IMR-90 (cell line): ENCODE measurements at regions not wholly inside any gene's neighbourhood (a gene's known extent, or its start where the extent isn't known, plus 50 kb on each side); places are given as distances from the start of the nearest gene placed in this dataset.

Source experiments
- ATAC-seq: fragments of 200-7000 bp; cut with Tn5 transposase; 2 replicates; pipeline ENCODE4 v1.9.1; 2020; ENCODE audit warnings: low read depth, mild to moderate bottlenecking, moderate library complexity
- BruUV-seq: library from RNA; stranded (reverse); fragments of 400-500 nt; replicated peaks from 2 replicates; lab custom pipeline; 2021; lab: Mats Ljungman, UMichigan
- CTCF ChIA-PET: fragments of 300-600 bp; formaldehyde crosslinking; extraction: SDS; loops from one replicate; lab custom pipeline; 2021; ENCODE audit warnings: antibody characterized with exemption; lab: Yijun Ruan, JAX
- POLR2A ChIA-PET: fragments of 300-600 bp; sonication (Branson Sonifier 250); formaldehyde crosslinking; loops from one replicate; lab custom pipeline; 2022; ENCODE audit warnings: antibody characterized with exemption; ENCODE audit not compliant: unreplicated experiment; lab: Charles Lee
- DNase-seq: peaks from one replicate; pipeline ENCODE4 v3.0.0; 2013
- H2AFZ ChIP-seq: replicated peaks from 2 replicates; pipeline ENCODE3; 2013; ENCODE audit warnings: low read length, mild to moderate bottlenecking; ENCODE audit not compliant: poor library complexity
- H2AK5ac ChIP-seq: 2 replicates; pipeline ENCODE4 v1.6.1; 2013; ENCODE audit warnings: low read depth, low read length, inconsistent platforms
- H2AK9ac ChIP-seq: replicated peaks from 2 replicates; pipeline ENCODE3; 2013; ENCODE audit warnings: mild to moderate bottlenecking, low read depth, low read length, moderate library complexity; ENCODE audit not compliant: poor library complexity
- H2BK120ac ChIP-seq: 2 replicates; pipeline ENCODE4 v1.6.1; 2013; ENCODE audit warnings: low read depth, low read length, inconsistent platforms
- H2BK15ac ChIP-seq: 3 replicates; pipeline ENCODE4 v1.6.1; 2013; ENCODE audit warnings: low read depth, low read length, inconsistent platforms
- H2BK20ac ChIP-seq: 2 replicates; pipeline ENCODE4 v1.6.1; 2013; ENCODE audit warnings: low read depth, mild to moderate bottlenecking, inconsistent platforms, low read length, moderate library complexity
- H2BK5ac ChIP-seq: 2 replicates; pipeline ENCODE4 v1.6.1; 2013; ENCODE audit warnings: mild to moderate bottlenecking, low read depth, low read length, inconsistent platforms; ENCODE audit not compliant: poor library complexity, severe bottlenecking
- H3K14ac ChIP-seq: replicated peaks from 2 replicates; pipeline ENCODE4 v1.6.1; 2013; ENCODE audit warnings: low read depth, low read length, inconsistent platforms
- H3K18ac ChIP-seq: 2 replicates; pipeline ENCODE4 v1.6.1; 2013; ENCODE audit warnings: low read depth, low read length, control low read depth
- H3K23ac ChIP-seq: 2 replicates; pipeline ENCODE4 v1.6.1; 2013; ENCODE audit warnings: low read depth, low read length, inconsistent platforms
- H3K27ac ChIP-seq: 2 replicates; pipeline ENCODE4 v1.5.1; 2013; ENCODE audit warnings: mild to moderate bottlenecking, control low read depth, low read length; ENCODE audit not compliant: insufficient read depth
- H3K27me3 ChIP-seq: 2 replicates; pipeline ENCODE4 v1.6.1; 2013; ENCODE audit warnings: low read length; ENCODE audit not compliant: control insufficient read depth, insufficient read depth
- H3K36me3 ChIP-seq: 2 replicates; pipeline ENCODE4 v1.6.1; 2013; ENCODE audit warnings: low read length, mixed read lengths; ENCODE audit not compliant: control insufficient read depth, insufficient read depth
- H3K4ac ChIP-seq: 2 replicates; pipeline ENCODE4 v1.6.1; 2013; ENCODE audit warnings: low read depth, low read length, inconsistent platforms
- H3K4me1 ChIP-seq: 2 replicates; pipeline ENCODE4 v1.6.1; 2013; ENCODE audit warnings: low read length, mixed read lengths; ENCODE audit not compliant: control insufficient read depth, insufficient read depth
- H3K4me2 ChIP-seq: 2 replicates; pipeline ENCODE4 v1.6.1; 2013; ENCODE audit warnings: low read depth, mild to moderate bottlenecking, control low read depth, low read length, moderate library complexity
- H3K4me3 ChIP-seq: 2 replicates; pipeline ENCODE4 v1.5.1; 2013; ENCODE audit warnings: low read depth, mild to moderate bottlenecking, control low read depth, low read length, moderate library complexity; ENCODE audit not compliant: insufficient read depth
- H3K56ac ChIP-seq: 2 replicates; pipeline ENCODE4 v1.6.1; 2013; ENCODE audit warnings: low read length, inconsistent platforms; ENCODE audit not compliant: insufficient read depth; ENCODE audit errors: extremely low read depth
- H3K79me1 ChIP-seq, 2 experiments: 2 replicates each; pipeline ENCODE4 v1.6.1; 2013; ENCODE audit warnings: low read length in 2 of 2, inconsistent platforms in 1 of 2, low read depth in 1 of 2
- H3K9ac ChIP-seq: 2 replicates; pipeline ENCODE4 v1.6.1; 2013; ENCODE audit warnings: low read depth, low read length, control low read depth
- H3K9me1 ChIP-seq: 2 replicates; pipeline ENCODE4 v1.6.1; 2013; ENCODE audit warnings: low read length, inconsistent platforms; ENCODE audit not compliant: insufficient read depth
- H3K9me3 ChIP-seq: 2 replicates; pipeline ENCODE4 v1.6.1; 2013; ENCODE audit warnings: low read length; ENCODE audit not compliant: control insufficient read depth, insufficient read depth
- H4K20me1 ChIP-seq: 2 replicates; pipeline ENCODE4 v1.6.1; 2013; ENCODE audit warnings: low read length, inconsistent platforms; ENCODE audit not compliant: insufficient read depth
- H4K5ac ChIP-seq: 2 replicates; pipeline ENCODE4 v1.6.1; 2013; ENCODE audit warnings: mild to moderate bottlenecking, low read depth, low read length, control low read depth
- H4K8ac ChIP-seq, 2 experiments: 2 replicates each; pipeline ENCODE4 v1.6.1; 2013; ENCODE audit warnings: low read depth in 2 of 2, low read length in 2 of 2, control low read depth in 1 of 2, inconsistent platforms in 1 of 2
- H4K91ac ChIP-seq: 2 replicates; pipeline ENCODE4 v1.6.1; 2013; ENCODE audit warnings: low read depth, low read length, inconsistent platforms; ENCODE audit not compliant: insufficient read depth
- BHLHE40 ChIP-seq: fragments of 150-350 bp; IDR thresholded peaks from 2 replicates; pipeline ENCODE4 v1.6.1; 2016; ENCODE audit warnings: mild to moderate bottlenecking, low read depth, low read length
- CEBPB ChIP-seq: IDR thresholded peaks from 2 replicates; pipeline ENCODE4 v1.6.1; 2012; ENCODE audit warnings: low read depth, low read length, improper control_type of control experiment
- CHD1 ChIP-seq: IDR thresholded peaks from 2 replicates; pipeline ENCODE4 v1.6.1; 2012; ENCODE audit warnings: low read depth, low read length, improper control_type of control experiment
- FOS ChIP-seq: fragments of 150-350 bp; IDR thresholded peaks from 2 replicates; pipeline ENCODE4 v1.6.1; 2016; ENCODE audit warnings: low read depth, low read length
- MAFK ChIP-seq: IDR thresholded peaks from 2 replicates; pipeline ENCODE4 v1.6.1; 2012; ENCODE audit warnings: low read depth, low read length, improper control_type of control experiment
- MAZ ChIP-seq: IDR thresholded peaks from 2 replicates; pipeline ENCODE4 v1.6.1; 2012; ENCODE audit warnings: low read depth, mild to moderate bottlenecking, low read length, improper control_type of control experiment, moderate library complexity, borderline replicate concordance
- MXI1 ChIP-seq: IDR thresholded peaks from 2 replicates; pipeline ENCODE4 v1.6.1; 2012; ENCODE audit warnings: low read depth, mild to moderate bottlenecking, low read length, moderate library complexity, borderline replicate concordance
- NFE2L2 ChIP-seq: fragments of 150-350 bp; IDR thresholded peaks from 2 replicates; pipeline ENCODE4 v1.6.1; 2016; ENCODE audit warnings: low read depth, mild to moderate bottlenecking, low read length
- POLR2A ChIP-seq: IDR thresholded peaks from 2 replicates; pipeline ENCODE4 v1.6.1; 2012; ENCODE audit warnings: mild to moderate bottlenecking, low read depth, low read length
- RAD21 ChIP-seq: IDR thresholded peaks from 2 replicates; pipeline ENCODE4 v1.6.1; 2012; ENCODE audit warnings: low read length, improper control_type of control experiment
- RCOR1 ChIP-seq: IDR thresholded peaks from 2 replicates; pipeline ENCODE4 v1.6.1; 2012; ENCODE audit warnings: mild to moderate bottlenecking, low read length, improper control_type of control experiment; ENCODE audit not compliant: insufficient replicate concordance
- RFX5 ChIP-seq: IDR thresholded peaks from 2 replicates; pipeline ENCODE4 v1.8.0; 2012; ENCODE audit warnings: low read depth, mild to moderate bottlenecking, low read length, moderate library complexity
- SMC3 ChIP-seq: fragments of 150-350 bp; IDR thresholded peaks from 2 replicates; pipeline ENCODE4 v1.6.1; 2016; ENCODE audit warnings: low read depth, mild to moderate bottlenecking, antibody characterized with exemption, low read length, moderate library complexity
- whole genome bisulfite sequencing, 2 experiments: methylation state at CpG; one replicate each; pipeline versions ENCODE4 v1.1.5 to v1.1.7; 2013; ENCODE audit warnings: missing lambda C conversion rate in 2 of 2; ENCODE audit not compliant: insufficient read length in 1 of 2; ENCODE audit errors: extremely low coverage in 2 of 2; 5-methylcytosine and 5-hydroxymethylcytosine counted together
- dilution Hi-C: fragments of 300-500 bp; cut with HindIII; formaldehyde crosslinking; loops from one replicate; pipeline ENCODE4 v1.14.3; 2018; ENCODE audit warnings: low sequenced_read_pairs; ENCODE audit not compliant: unreplicated experiment
- in situ Hi-C: fragments of 300-500 bp; cut with MboI; formaldehyde crosslinking; loops from 3 replicates; pipeline ENCODE4 v1.14.3; 2019; ENCODE audit warnings: low sequenced_read_pairs, inconsistent platforms, mixed read lengths
- intact Hi-C: fragments of 100-400 bp; cut with micrococcal nuclease; formaldehyde crosslinking; loops from 2 replicates; pipeline ENCODE4 v1.10.0; 2022
- TF ChIP-seq, protein P1 (sequence below): fragments of 150-350 bp; IDR thresholded peaks from 2 replicates; pipeline ENCODE4 v1.6.1; 2017; ENCODE audit warnings: mild to moderate bottlenecking, antibody characterized with exemption, low read length, low read depth
- TF ChIP-seq, protein P2 (sequence below): conservative IDR thresholded peaks from 2 replicates; pipeline ENCODE4 v1.5.1; 2012; ENCODE audit warnings: mild to moderate bottlenecking, low read depth, low read length, improper control_type of control experiment
- TF ChIP-seq, protein P3 (sequence below): fragments of 150-350 bp; IDR thresholded peaks from 2 replicates; pipeline ENCODE4 v1.6.1; 2016; ENCODE audit warnings: low read depth, mild to moderate bottlenecking, low read length, moderate library complexity, borderline replicate concordance

DNA sequence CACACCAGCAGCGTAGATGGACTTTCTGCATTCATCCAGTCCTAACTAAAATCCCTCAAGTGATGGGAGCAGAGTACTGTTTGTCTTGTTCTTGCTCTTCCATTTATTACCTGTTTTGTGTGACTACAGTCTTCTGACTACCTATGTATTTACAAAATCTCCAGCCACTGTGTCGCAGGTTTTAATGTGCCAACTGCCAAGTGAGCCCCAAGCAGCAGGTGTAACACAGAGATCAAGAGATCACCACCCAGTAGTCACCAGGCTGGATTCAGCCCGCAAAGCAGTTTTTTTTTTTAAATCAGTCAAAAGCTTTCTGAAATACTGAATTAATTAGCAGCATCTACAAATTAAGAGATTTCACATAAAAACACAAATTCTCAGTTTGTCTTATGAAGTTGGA, 724.1 kb upstream of the USP15 start:
- POLR2A ChIA-PET, result no interaction called here
- no peaks in the 10 kb centered on the region for H4K20me1 ChIP-seq
- intact Hi-C loops (no loop called here), in situ Hi-C loops (no loop called here), dilution Hi-C loops (no loop called here)
- BruUV-seq, result no TSS peak
- H2BK120ac ChIP-seq, result no peak overlapping the region
- H3K18ac ChIP-seq, result no peak overlapping the region
- DNase-seq, result no peak
- no peaks in the 10 kb centered on the region for H3K4me1 ChIP-seq
- H3K56ac ChIP-seq, result no peak overlapping the region
- H2BK20ac ChIP-seq, result no peak overlapping the region
- no peak overlapping the region for H4K5ac ChIP-seq
- WGBS, 2 experiments, result no CpG with 5 or more reads among the region's 3 CpGs
- no peak overlapping the region for H3K14ac ChIP-seq
- H2BK5ac ChIP-seq, result no peak overlapping the region
- H2BK15ac ChIP-seq, result no peak overlapping the region
- ATAC-seq, result no peak
- no peak overlapping the region for H4K91ac ChIP-seq
- H2AK9ac ChIP-seq, result no peak overlapping the region
- H3K9ac ChIP-seq, result no peak overlapping the region
- H3K9me1 ChIP-seq, result no peaks in the 10 kb centered on the region
- H3K4me3 ChIP-seq, result no peak overlapping the region
- H3K9me3 ChIP-seq, result peaks cover 2% of the 10 kb centered on the region; the same call in 1 of the 2 replicates
- no peak overlapping the region for H3K4ac ChIP-seq
- no peak overlapping the region for H4K8ac ChIP-seq
- H3K79me1 ChIP-seq, result no peaks in the 10 kb centered on the region
- TF ChIP-seq MAZ, result no peak
- no peak for TF ChIP-seq NFE2L2
- no peak for TF ChIP-seq CEBPB
- TF ChIP-seq, protein P1, sequence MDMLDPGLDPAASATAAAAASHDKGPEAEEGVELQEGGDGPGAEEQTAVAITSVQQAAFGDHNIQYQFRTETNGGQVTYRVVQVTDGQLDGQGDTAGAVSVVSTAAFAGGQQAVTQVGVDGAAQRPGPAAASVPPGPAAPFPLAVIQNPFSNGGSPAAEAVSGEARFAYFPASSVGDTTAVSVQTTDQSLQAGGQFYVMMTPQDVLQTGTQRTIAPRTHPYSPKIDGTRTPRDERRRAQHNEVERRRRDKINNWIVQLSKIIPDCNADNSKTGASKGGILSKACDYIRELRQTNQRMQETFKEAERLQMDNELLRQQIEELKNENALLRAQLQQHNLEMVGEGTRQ, result no peak
- TF ChIP-seq MAFK, result no peak
- TF ChIP-seq POLR2A, result no peak
- TF ChIP-seq RFX5, result no peak
- no peak for TF ChIP-seq SMC3
- no peak for TF ChIP-seq CHD1
- no peak for TF ChIP-seq RCOR1
- TF ChIP-seq, protein P2, sequence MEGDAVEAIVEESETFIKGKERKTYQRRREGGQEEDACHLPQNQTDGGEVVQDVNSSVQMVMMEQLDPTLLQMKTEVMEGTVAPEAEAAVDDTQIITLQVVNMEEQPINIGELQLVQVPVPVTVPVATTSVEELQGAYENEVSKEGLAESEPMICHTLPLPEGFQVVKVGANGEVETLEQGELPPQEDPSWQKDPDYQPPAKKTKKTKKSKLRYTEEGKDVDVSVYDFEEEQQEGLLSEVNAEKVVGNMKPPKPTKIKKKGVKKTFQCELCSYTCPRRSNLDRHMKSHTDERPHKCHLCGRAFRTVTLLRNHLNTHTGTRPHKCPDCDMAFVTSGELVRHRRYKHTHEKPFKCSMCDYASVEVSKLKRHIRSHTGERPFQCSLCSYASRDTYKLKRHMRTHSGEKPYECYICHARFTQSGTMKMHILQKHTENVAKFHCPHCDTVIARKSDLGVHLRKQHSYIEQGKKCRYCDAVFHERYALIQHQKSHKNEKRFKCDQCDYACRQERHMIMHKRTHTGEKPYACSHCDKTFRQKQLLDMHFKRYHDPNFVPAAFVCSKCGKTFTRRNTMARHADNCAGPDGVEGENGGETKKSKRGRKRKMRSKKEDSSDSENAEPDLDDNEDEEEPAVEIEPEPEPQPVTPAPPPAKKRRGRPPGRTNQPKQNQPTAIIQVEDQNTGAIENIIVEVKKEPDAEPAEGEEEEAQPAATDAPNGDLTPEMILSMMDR, result no peak
- no peak for TF ChIP-seq FOS
- no peak for TF ChIP-seq RAD21
- no peak for TF ChIP-seq MXI1
- no peak for TF ChIP-seq BHLHE40
- TF ChIP-seq, protein P3, sequence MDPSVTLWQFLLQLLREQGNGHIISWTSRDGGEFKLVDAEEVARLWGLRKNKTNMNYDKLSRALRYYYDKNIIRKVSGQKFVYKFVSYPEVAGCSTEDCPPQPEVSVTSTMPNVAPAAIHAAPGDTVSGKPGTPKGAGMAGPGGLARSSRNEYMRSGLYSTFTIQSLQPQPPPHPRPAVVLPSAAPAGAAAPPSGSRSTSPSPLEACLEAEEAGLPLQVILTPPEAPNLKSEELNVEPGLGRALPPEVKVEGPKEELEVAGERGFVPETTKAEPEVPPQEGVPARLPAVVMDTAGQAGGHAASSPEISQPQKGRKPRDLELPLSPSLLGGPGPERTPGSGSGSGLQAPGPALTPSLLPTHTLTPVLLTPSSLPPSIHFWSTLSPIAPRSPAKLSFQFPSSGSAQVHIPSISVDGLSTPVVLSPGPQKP, result no peak
- H2AK5ac ChIP-seq, result no peak overlapping the region
- CTCF ChIA-PET, result no interaction called here
- H3K27ac ChIP-seq, result no peak overlapping the region
- no peaks in the 10 kb centered on the region for H3K27me3 ChIP-seq
- no peak overlapping the region for H2AFZ ChIP-seq
- no peak overlapping the region for H3K4me2 ChIP-seq
- H3K23ac ChIP-seq, result no peak overlapping the region
- H3K36me3 ChIP-seq, result no peaks in the 10 kb centered on the region
